HEK293 (cell line): ENCODE measurements at regions not wholly inside any gene's neighbourhood (a gene's known extent, or its start where the extent isn't known, plus 50 kb on each side); places are given as distances from the start of the nearest gene placed in this dataset.

Experiments
- CTCF ChIA-PET: fragments of 350-600 bp; formaldehyde crosslinking; extraction: SDS; loops from one replicate; lab custom pipeline; 2021; ENCODE audit warnings: antibody characterized with exemption; lab: Yijun Ruan, JAX
- POLR2A ChIA-PET: fragments of 300-600 bp; formaldehyde crosslinking; extraction: SDS; loops from one replicate; lab custom pipeline; 2020; ENCODE audit warnings: antibody characterized with exemption, inconsistent platforms; lab: Yijun Ruan, JAX
- H3K27ac ChIP-seq: fragments of 200-500 bp; sonication (Bioruptor generic); 2 replicates; pipeline ENCODE4 v1.5.1; 2014; ENCODE audit warnings: low read depth, low read length, control low read depth, inconsistent platforms; ENCODE audit errors: extremely low read depth
- H3K36me3 ChIP-seq, 2 experiments: fragments of 200-500 bp in 1 of 2; sonication (Bioruptor generic) in 1 of 2; 1 replicate in 1 of 2; 2 replicates in 1 of 2; pipeline ENCODE4 v1.5.1; 2014 to 2017; ENCODE audit warnings: inconsistent platforms in 2 of 2, low read length in 2 of 2; ENCODE audit not compliant: control insufficient read depth in 2 of 2, insufficient read depth in 1 of 2
- H3K4me1 ChIP-seq: fragments of 200-500 bp; sonication (Bioruptor generic); 2 replicates; pipeline ENCODE4 v1.5.1; 2014; ENCODE audit warnings: mild to moderate bottlenecking, low read length, inconsistent platforms; ENCODE audit not compliant: control insufficient read depth, insufficient read depth
- H3K4me3 ChIP-seq: 2 replicates; pipeline ENCODE4 v1.5.1; 2011; ENCODE audit warnings: low read depth, mild to moderate bottlenecking, control low read depth, low read length, moderate library complexity
- H3K9me3 ChIP-seq: fragments of 200-500 bp; sonication (Bioruptor generic); 2 replicates; pipeline ENCODE4 v1.5.1; 2014; ENCODE audit warnings: low read depth, low read length, inconsistent platforms; ENCODE audit not compliant: control insufficient read depth, insufficient read depth
- MEIS1 ChIP-seq: sonication (generic); formaldehyde crosslinking; IDR thresholded peaks from 2 replicates; pipeline ENCODE4 v1.8.1; 2022; ENCODE audit warnings: missing genetic modification reagents, mild to moderate bottlenecking, borderline replicate concordance
- ZBTB17 ChIP-seq: fragments of 450-650 bp; formaldehyde crosslinking; IDR thresholded peaks from 2 replicates; pipeline ENCODE4 v1.5.1; 2016; ENCODE audit warnings: missing biosample characterization, missing genetic modification characterization
- ZBTB20 ChIP-seq: fragments of 450-650 bp; formaldehyde crosslinking; IDR thresholded peaks from 2 replicates; pipeline ENCODE4 v1.5.1; 2016; ENCODE audit warnings: missing biosample characterization, missing genetic modification characterization
- ZBTB21 ChIP-seq: fragments of 450-650 bp; formaldehyde crosslinking; IDR thresholded peaks from 2 replicates; pipeline ENCODE4 v1.5.1; 2017; ENCODE audit warnings: missing biosample characterization, missing genetic modification characterization
- ZFP3 ChIP-seq: fragments of 450-650 bp; formaldehyde crosslinking; IDR thresholded peaks from 2 replicates; pipeline ENCODE4 v1.5.1; 2016; ENCODE audit warnings: low read depth, missing biosample characterization, missing genetic modification characterization
- ZNF157 ChIP-seq: fragments of 450-650 bp; formaldehyde crosslinking; IDR thresholded peaks from 2 replicates; pipeline ENCODE4 v1.5.1; 2016; ENCODE audit warnings: missing biosample characterization, missing genetic modification characterization
- ZNF211 ChIP-seq: fragments of 450-650 bp; formaldehyde crosslinking; IDR thresholded peaks from 2 replicates; pipeline ENCODE4 v1.5.1; 2016; ENCODE audit warnings: low read depth, missing biosample characterization, missing genetic modification characterization
- ZNF221 ChIP-seq: fragments of 450-650 bp; formaldehyde crosslinking; IDR thresholded peaks from 2 replicates; pipeline ENCODE4 v1.5.1; 2017; ENCODE audit warnings: missing biosample characterization, missing genetic modification characterization, borderline replicate concordance
- ZNF266 ChIP-seq: fragments of 450-650 bp; formaldehyde crosslinking; IDR thresholded peaks from 2 replicates; pipeline ENCODE4 v1.5.1; 2016; ENCODE audit warnings: missing biosample characterization, missing genetic modification characterization, low read depth
- ZNF394 ChIP-seq: fragments of 450-650 bp; formaldehyde crosslinking; IDR thresholded peaks from 2 replicates; pipeline ENCODE4 v1.5.1; 2016; ENCODE audit warnings: missing biosample characterization, missing genetic modification characterization, mild to moderate bottlenecking, moderate library complexity, borderline replicate concordance
- ZNF423 ChIP-seq: fragments of 450-650 bp; formaldehyde crosslinking; IDR thresholded peaks from 2 replicates; pipeline ENCODE4 v1.5.1; 2016; ENCODE audit warnings: missing biosample characterization, missing genetic modification characterization
- ZNF473 ChIP-seq: fragments of 450-650 bp; formaldehyde crosslinking; IDR thresholded peaks from 2 replicates; pipeline ENCODE4 v1.5.1; 2017; ENCODE audit warnings: missing biosample characterization, missing genetic modification characterization
- ZNF510 ChIP-seq: fragments of 450-650 bp; formaldehyde crosslinking; IDR thresholded peaks from 2 replicates; pipeline ENCODE4 v1.5.1; 2018; ENCODE audit warnings: mild to moderate bottlenecking, missing genetic modification characterization, missing biosample characterization; ENCODE audit not compliant: insufficient replicate concordance
- ZNF521 ChIP-seq: fragments of 450-650 bp; formaldehyde crosslinking; IDR thresholded peaks from 2 replicates; pipeline ENCODE4 v1.5.1; 2017; ENCODE audit warnings: missing biosample characterization, mild to moderate bottlenecking, missing genetic modification characterization
- ZNF610 ChIP-seq: fragments of 450-650 bp; formaldehyde crosslinking; IDR thresholded peaks from 2 replicates; pipeline ENCODE4 v1.5.1; 2016; ENCODE audit warnings: missing biosample characterization, missing genetic modification characterization, borderline replicate concordance
- ZNF624 ChIP-seq: fragments of 450-650 bp; formaldehyde crosslinking; IDR thresholded peaks from 2 replicates; pipeline ENCODE4 v1.5.1; 2017; ENCODE audit warnings: missing biosample characterization, missing genetic modification characterization
- ZNF707 ChIP-seq: fragments of 450-650 bp; formaldehyde crosslinking; IDR thresholded peaks from 2 replicates; pipeline ENCODE4 v1.5.1; 2016; ENCODE audit warnings: missing biosample characterization, missing genetic modification characterization
- ZNF768 ChIP-seq: fragments of 450-650 bp; formaldehyde crosslinking; IDR thresholded peaks from 2 replicates; pipeline ENCODE4 v1.5.1; 2018; ENCODE audit warnings: missing biosample characterization, mild to moderate bottlenecking, missing genetic modification characterization
- ZNF837 ChIP-seq: fragments of 450-650 bp; formaldehyde crosslinking; IDR thresholded peaks from 2 replicates; pipeline ENCODE4 v1.5.1; 2016; ENCODE audit warnings: missing biosample characterization, missing genetic modification characterization
- ZNF843 ChIP-seq: fragments of 450-650 bp; formaldehyde crosslinking; IDR thresholded peaks from 2 replicates; pipeline ENCODE4 v1.5.1; 2016; ENCODE audit warnings: missing biosample characterization, missing genetic modification characterization
- ZSCAN23 ChIP-seq: fragments of 450-650 bp; formaldehyde crosslinking; IDR thresholded peaks from 2 replicates; pipeline ENCODE4 v1.5.1; 2016; ENCODE audit warnings: missing biosample characterization, missing genetic modification characterization
- TF ChIP-seq, protein P1 (sequence below): fragments of 450-650 bp; IDR thresholded peaks from 2 replicates; pipeline ENCODE4 v1.5.1; 2018; ENCODE audit warnings: missing biosample characterization, missing genetic modification characterization
- TF ChIP-seq, protein P2 (sequence below): fragments of 450-650 bp; IDR thresholded peaks from 2 replicates; pipeline ENCODE4 v1.5.1; 2018; ENCODE audit warnings: missing biosample characterization, mild to moderate bottlenecking, missing genetic modification characterization
- TF ChIP-seq, protein P3 (sequence below): fragments of 450-650 bp; formaldehyde crosslinking; IDR thresholded peaks from 2 replicates; pipeline ENCODE4 v1.5.1; 2016; ENCODE audit warnings: missing biosample characterization, missing genetic modification characterization
- TF ChIP-seq, protein P4 (sequence below): fragments of 450-650 bp; formaldehyde crosslinking; IDR thresholded peaks from 2 replicates; pipeline ENCODE4 v1.5.1; 2016; ENCODE audit warnings: missing biosample characterization, missing genetic modification characterization
- TF ChIP-seq, protein P5 (sequence below): fragments of 450-650 bp; formaldehyde crosslinking; IDR thresholded peaks from 2 replicates; pipeline ENCODE4 v1.5.1; 2016; ENCODE audit warnings: missing biosample characterization, missing genetic modification characterization
- TF ChIP-seq, protein P6 (sequence below): fragments of 450-650 bp; formaldehyde crosslinking; optimal IDR thresholded peaks from 2 replicates; pipeline ENCODE3; 2016; ENCODE audit warnings: missing biosample characterization, mild to moderate bottlenecking, missing genetic modification characterization

DNA sequence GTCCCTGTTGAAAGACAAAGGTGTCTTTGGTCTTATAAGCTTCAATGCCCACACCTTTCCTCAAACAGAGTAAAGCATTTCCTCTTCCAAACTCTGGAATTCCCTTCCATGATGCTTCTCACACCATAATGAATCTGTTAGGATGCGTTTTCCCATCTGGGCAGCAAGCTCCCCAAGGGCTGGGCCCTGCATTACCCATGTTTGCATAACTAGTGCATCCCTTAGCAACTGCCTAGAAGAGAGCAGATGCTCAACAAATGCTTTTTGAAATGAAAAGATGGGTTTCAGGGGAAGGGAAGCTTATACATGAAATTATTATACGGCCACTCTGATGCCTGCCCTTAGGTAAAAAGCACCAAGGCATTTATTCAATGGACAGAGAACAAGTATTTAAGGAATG is 124.5 kb upstream of the CCL2 start:
- Histone ChIP-seq H3K36me3 (no peaks in the 10 kb centered on the region), H3K4me1 (no peaks in the 10 kb centered on the region), H3K9me3 (no peaks in the 10 kb centered on the region), H3K4me3 (no peak overlapping the region), H3K27ac (no peak overlapping the region)
- POLR2A ChIA-PET: no interaction called here
- CTCF ChIA-PET: interaction anchor here (0.7 to 2.7 kb wide), 2 partner anchors 8 to 16 kb away, joined by 3 to 11 read pairs; no protein-coding TSS in a partner anchor
- TF ChIP-seq ZNF423 (tag by site-specific recombination) (no peak), ZNF837 (tag by site-specific recombination) (no peak), ZNF510 (no peak), ZNF707 (tag by site-specific recombination) (no peak), ZNF221 (tag by site-specific recombination) (no peak), ZNF624 (tag by site-specific recombination) (no peak), ZNF211 (tag by site-specific recombination) (no peak), ZBTB20 (no peak)
- TF ChIP-seq, protein P1, sequence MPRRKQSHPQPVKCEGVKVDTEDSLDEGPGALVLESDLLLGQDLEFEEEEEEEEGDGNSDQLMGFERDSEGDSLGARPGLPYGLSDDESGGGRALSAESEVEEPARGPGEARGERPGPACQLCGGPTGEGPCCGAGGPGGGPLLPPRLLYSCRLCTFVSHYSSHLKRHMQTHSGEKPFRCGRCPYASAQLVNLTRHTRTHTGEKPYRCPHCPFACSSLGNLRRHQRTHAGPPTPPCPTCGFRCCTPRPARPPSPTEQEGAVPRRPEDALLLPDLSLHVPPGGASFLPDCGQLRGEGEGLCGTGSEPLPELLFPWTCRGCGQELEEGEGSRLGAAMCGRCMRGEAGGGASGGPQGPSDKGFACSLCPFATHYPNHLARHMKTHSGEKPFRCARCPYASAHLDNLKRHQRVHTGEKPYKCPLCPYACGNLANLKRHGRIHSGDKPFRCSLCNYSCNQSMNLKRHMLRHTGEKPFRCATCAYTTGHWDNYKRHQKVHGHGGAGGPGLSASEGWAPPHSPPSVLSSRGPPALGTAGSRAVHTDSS: no peak
- TF ChIP-seq, protein P2, sequence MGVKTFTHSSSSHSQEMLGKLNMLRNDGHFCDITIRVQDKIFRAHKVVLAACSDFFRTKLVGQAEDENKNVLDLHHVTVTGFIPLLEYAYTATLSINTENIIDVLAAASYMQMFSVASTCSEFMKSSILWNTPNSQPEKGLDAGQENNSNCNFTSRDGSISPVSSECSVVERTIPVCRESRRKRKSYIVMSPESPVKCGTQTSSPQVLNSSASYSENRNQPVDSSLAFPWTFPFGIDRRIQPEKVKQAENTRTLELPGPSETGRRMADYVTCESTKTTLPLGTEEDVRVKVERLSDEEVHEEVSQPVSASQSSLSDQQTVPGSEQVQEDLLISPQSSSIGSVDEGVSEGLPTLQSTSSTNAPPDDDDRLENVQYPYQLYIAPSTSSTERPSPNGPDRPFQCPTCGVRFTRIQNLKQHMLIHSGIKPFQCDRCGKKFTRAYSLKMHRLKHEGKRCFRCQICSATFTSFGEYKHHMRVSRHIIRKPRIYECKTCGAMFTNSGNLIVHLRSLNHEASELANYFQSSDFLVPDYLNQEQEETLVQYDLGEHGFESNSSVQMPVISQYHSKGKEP (tag by site-specific recombination): no peak
- TF ChIP-seq, protein P3, sequence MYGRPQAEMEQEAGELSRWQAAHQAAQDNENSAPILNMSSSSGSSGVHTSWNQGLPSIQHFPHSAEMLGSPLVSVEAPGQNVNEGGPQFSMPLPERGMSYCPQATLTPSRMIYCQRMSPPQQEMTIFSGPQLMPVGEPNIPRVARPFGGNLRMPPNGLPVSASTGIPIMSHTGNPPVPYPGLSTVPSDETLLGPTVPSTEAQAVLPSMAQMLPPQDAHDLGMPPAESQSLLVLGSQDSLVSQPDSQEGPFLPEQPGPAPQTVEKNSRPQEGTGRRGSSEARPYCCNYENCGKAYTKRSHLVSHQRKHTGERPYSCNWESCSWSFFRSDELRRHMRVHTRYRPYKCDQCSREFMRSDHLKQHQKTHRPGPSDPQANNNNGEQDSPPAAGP (tag by site-specific recombination): no peak

DNA sequence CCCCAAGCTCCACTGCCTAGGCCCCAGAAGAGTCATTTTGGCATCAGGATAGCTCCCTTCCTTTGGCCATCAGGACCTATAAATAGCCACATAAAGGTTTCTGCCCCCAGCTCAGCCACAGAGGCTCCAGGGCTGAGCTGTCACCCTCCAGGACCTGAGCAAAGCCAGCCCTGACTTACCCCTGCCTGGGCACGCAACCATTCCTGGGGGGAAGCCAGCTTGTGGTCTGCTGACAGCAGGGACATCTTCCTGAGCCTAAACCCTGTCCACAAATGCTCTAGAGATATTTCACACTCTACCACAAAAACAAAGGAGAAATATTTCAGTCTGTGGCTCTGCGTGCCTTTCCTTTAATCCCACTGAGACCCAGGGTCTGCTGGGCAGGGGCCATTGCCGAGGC is 123.7 kb upstream of the CCL2 start:
- POLR2A ChIA-PET: no interaction called here
- H3K9me3 ChIP-seq: no peaks in the 10 kb centered on the region
- TF ChIP-seq ZNF610 (tag by site-specific recombination): no peak
- no peak for TF ChIP-seq ZSCAN23 (tag by site-specific recombination)
- no peak for TF ChIP-seq ZNF521 (tag by site-specific recombination)
- no peak for TF ChIP-seq ZNF473 (tag by site-specific recombination)
- no peak for TF ChIP-seq ZNF768 (tag by site-specific recombination)
- TF ChIP-seq, protein P4, sequence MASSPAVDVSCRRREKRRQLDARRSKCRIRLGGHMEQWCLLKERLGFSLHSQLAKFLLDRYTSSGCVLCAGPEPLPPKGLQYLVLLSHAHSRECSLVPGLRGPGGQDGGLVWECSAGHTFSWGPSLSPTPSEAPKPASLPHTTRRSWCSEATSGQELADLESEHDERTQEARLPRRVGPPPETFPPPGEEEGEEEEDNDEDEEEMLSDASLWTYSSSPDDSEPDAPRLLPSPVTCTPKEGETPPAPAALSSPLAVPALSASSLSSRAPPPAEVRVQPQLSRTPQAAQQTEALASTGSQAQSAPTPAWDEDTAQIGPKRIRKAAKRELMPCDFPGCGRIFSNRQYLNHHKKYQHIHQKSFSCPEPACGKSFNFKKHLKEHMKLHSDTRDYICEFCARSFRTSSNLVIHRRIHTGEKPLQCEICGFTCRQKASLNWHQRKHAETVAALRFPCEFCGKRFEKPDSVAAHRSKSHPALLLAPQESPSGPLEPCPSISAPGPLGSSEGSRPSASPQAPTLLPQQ (tag by site-specific recombination): no peak
- no peak for TF ChIP-seq ZBTB21 (tag by site-specific recombination)
- no peak for TF ChIP-seq ZNF211 (tag by site-specific recombination)
- TF ChIP-seq, protein P5, sequence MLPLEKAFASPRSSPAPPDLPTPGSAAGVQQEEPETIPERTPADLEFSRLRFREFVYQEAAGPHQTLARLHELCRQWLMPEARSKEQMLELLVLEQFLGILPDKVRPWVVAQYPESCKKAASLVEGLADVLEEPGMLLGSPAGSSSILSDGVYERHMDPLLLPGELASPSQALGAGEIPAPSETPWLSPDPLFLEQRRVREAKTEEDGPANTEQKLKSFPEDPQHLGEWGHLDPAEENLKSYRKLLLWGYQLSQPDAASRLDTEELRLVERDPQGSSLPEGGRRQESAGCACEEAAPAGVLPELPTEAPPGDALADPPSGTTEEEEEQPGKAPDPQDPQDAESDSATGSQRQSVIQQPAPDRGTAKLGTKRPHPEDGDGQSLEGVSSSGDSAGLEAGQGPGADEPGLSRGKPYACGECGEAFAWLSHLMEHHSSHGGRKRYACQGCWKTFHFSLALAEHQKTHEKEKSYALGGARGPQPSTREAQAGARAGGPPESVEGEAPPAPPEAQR (tag by site-specific recombination): no peak
- no peak for TF ChIP-seq ZNF843
- no peak for TF ChIP-seq ZNF394 (tag by site-specific recombination)
- TF ChIP-seq ZNF423 (tag by site-specific recombination): no peak
- no peak for TF ChIP-seq ZBTB17 (tag by site-specific recombination)
- no peak for TF ChIP-seq ZNF157 (tag by site-specific recombination)
- TF ChIP-seq ZNF266 (tag by site-specific recombination): no peak
- TF ChIP-seq, protein P6, sequence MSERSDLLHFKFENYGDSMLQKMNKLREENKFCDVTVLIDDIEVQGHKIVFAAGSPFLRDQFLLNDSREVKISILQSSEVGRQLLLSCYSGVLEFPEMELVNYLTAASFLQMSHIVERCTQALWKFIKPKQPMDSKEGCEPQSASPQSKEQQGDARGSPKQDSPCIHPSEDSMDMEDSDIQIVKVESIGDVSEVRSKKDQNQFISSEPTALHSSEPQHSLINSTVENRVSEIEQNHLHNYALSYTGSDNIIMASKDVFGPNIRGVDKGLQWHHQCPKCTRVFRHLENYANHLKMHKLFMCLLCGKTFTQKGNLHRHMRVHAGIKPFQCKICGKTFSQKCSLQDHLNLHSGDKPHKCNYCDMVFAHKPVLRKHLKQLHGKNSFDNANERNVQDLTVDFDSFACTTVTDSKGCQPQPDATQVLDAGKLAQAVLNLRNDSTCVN (tag by site-specific recombination): no peak
- TF ChIP-seq ZFP3 (tag by site-specific recombination): no peak
- no peak for TF ChIP-seq MEIS1 (CRISPR knock-in tag)

More for the DNA sequence above, 123.7 kb upstream of the CCL2 start:
- H3K36me3 ChIP-seq: no peaks in the 10 kb centered on the region
- CTCF ChIA-PET: interaction anchor here (0.7 to 2.7 kb wide), 2 partner anchors 9 to 15 kb away, joined by 3 to 11 read pairs; no protein-coding TSS in a partner anchor
- no peaks in the 10 kb centered on the region for H3K4me1 ChIP-seq
- no peak overlapping the region for H3K27ac ChIP-seq
- H3K4me3 ChIP-seq: no peak overlapping the region
